SW 1271 (cell line): ENCODE measurements at regions not wholly inside any gene's neighbourhood (a gene's known extent, or its start where the extent isn't known, plus 50 kb on each side); places are given as distances from the start of the nearest gene placed in this dataset.
"Not testable (repeated sequence)": the region's sequence is repeated elsewhere in the genome, so short reads cannot be mapped to it uniquely, and the experiment has no call there.

ENCODE experiments used
- DNase-seq, 2 experiments: peaks; one replicate each; lab custom pipeline; 2025; lab: John Stamatoyannopoulos, UW

DNA sequence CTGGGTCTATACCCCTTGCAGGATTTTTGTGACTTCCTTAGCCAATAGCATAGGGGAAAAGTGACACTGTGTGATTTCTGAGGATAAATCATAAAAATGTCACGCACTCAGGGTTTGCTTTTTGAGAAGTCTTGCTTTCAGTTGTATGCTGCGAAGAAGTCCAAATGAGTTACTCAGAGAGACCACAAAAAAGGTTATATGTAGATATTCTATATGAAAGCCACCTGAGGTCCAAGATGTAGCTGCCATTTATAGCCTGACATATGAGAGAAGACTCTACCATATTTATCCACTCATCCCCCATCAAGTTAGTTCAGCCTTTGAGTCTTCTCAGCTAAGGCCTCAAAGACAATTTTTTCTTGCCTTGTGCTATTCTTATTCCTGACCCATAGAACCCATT is 488.3 kb upstream of the MAP2 start:
- DNase-seq, result no peak

DNA sequence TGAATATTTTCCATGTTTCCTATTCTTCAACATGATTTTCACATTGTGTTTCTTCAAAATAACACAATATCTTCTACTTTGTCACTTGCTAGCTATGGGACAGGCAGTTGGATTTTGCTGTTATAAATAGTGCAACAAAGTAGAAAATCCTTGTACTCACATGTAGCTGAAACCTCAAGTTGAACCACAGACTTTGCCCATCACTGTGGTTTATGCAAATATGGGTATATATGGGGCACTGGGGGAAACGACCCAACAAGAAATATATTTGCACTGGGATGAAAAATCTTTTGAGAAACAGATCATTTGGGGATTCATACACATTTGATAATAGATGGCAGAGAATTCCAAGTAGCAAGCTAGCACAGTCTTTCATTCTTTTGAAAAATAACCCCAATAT is 486.3 kb upstream of the MAP2 start:
- no peak for DNase-seq

DNA sequence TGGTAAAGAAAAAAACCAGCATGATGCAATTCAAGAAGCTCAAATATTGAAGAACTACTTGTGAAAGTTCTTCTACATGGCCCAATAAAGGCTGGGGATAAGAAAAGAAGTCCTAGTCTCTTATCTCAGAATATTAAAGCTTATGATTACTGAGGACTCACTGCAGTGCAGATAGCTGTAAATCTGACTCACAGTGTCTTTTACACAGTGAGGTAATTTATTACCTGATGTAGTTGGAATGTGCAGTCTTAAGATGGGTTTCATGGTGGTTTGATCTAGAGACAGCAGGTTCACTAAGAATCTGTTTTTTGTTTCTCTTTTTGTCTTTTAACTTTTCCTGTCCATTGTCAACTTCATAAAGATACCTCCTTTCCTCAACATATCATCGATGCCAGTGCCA is 484.0 kb upstream of the MAP2 start:
- no peak for DNase-seq

DNA sequence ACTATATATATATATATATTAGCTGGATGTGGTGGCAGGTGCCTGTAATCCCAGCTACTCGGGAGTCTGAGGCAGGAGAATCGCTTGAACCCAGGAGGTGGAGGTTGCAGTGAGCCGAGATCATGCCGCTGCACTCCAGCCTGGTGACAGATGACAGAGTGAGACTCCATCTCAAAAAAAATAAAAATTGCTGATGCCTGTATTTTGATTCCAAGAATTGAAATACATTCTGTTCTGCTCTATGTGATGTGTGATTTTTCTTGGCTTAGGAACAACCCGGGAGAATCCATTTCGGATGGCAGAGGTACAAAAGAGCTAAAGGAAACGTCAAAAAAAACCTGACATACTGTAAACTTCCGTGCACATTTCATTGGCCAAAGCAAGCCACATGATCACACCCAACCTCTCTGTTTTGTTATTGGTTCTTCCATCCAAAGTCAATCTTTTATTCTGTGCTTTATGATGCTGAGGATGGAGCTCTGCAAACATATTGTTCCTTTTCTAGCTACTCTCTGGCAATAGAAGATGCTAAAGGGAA is 478.1 kb upstream of the MAP2 start:
- no peak for DNase-seq

DNA sequence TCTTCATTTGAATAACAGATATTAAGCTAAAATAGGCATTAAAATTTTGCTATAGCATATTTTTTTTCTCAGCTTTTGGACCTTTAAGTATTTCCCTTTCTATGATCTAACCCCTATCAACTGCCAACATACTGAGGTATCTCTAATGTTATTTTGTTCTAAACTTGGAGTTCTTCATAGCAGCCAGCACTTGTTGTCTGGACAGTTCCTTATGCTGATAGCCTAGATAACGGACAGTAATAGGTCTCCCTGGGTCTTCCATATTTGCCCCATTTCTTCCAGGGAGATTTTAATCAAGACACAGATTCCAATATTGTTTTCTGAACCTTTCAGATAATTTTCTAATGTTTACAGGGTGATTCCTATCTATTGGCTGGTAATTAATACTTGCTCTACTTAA is 475.8 kb upstream of the MAP2 start:
- no peak for DNase-seq

DNA sequence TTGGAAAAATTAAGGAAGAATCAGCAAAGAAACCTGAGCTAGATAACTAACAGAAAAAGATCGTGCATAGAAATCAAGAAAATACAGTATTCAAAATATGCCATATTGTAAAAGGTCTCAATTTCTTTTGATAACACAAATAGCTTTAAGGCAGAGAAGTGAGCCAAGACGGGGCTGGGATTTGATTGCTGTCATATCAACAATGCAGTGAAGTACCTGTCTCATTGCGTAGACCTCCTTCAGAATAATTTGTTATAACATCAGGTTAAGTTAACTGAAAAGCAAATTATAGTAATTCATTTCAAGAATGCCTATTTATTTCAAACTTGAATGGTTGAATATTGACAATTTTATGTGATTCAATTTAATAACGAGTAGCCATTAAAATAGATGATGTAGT is 453.8 kb upstream of the MAP2 start:
- DNase-seq, result no peak

DNA sequence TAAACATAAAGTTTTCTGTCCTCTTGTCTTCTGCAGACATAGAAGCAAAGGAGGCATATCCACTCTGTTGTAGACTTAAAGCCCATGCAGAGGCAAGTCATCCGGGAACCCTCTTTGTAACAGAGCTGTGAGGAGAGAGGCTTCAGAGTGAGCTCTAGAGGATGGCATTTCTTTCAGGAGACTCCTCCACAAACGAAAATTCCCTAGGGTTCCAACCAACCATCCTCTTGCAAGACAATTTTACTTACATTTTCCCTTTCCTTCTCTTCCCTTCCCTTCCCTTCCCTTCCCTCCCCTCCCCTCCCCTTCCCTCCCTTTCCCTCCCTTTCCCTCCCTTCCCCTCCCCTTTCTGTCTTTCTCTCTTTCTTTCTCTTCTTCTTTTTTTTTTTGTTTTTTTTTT is 446.3 kb upstream of the MAP2 start:
- no peak for DNase-seq

DNA sequence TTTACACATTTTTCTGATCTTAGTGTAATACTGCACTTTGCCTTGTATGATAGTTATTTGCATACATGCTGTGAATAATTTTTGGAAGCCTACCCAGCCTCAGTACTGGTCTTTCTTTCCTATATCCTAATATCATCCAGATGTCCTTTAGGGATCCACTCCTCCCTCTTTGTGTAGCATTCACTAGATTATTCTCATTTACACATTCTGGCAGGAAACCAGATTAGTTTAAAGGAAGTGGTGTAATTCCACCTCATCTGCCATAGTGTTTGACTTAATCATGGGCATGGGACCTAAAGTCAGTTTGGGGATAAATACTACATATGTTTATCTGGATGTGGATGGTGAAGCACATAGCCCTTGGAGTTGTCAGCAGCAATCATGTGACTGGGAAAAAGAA is 444.9 kb upstream of the MAP2 start:
- no peak for DNase-seq

DNA sequence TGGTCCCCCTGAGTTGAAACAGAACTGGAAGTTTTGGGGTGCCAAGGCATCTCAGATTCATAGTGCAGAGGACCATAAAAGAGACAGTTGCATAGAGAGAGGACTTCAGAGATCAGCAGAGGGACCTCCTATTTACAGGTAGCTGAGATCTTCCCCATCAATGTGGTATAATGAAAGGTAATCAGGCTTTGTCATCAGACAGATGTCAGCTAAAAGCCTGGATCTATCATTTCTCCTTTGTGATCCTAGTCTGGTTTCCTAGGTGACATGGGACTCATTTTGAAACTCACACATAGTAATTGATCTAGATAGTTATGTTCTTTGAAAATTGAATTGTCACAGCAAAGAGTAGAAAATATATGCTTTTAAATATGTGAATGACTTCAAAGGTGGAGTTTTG is 443.5 kb upstream of the MAP2 start:
- no peak for DNase-seq

DNA sequence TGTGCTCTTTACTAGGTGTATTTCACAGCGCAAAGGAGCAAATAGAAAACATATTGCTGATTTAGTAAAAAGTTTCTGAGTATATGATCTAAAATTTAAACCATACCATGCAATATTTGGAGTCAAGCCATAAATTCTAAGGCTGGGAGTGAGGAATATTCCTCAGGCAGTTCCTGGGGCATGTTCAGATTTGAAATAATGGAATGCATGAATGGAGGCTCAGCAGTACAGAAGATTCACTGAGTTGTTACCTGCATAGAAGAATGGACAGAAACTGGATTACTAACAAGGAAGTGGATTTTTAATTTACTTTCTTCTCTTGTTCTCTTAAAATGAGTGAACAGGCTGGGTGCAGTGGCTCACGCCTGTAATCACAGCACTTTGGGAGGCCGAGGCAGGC is 441.0 kb upstream of the MAP2 start:
- DNase-seq, result no peak

DNA sequence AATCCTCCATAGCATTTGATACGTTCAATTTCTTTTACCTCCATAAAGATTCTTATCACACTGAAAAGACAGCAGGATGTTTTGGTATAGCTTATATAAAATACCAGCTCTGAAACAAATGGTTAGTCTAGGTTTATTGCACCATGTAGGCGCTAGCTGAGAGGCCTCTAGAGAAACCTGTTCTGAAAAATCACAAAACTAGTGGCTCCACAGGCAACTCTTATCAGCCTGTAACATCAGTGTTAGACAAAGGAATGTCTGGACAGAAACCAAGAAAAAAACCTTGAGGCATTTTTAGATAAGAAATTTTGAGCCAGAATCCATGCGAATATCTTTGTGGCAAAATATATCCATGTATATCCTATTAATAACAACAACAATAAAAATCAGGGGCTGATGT is 440.4 kb upstream of the MAP2 start:
- DNase-seq, result no peak

DNA sequence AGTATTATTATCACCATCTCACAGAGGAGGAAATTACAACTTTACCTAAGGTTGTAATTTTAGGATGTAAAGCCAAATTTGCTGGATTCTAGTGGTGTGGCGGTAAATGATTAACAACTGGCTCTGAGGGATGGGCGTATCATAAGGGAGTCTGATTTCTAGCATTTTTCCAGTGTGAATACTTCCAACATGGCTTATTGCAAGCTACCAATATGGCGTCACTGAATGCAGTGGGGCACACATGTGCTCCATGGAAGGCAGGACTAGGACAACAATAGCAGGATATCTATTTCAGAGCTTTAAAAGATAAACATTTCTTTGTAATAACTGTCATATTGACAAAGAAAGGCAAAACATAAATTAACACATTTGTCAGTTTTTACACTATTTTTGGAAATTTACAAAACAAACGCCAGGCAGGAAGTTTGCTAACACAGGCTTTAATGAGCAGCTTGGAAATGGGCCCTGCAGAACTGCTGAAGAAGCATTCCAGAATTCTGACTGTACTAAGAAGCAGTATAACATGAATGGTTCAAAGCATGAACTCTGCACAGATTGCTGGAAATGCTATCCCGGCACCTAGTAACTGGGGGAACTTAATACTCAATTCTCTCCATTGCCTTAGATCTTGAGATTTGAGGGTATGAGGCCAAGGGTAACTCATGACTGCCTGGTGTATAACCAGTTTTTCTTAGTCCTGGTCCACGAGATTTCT is 439.3 kb upstream of the MAP2 start:
- DNase-seq, result no peak

DNA sequence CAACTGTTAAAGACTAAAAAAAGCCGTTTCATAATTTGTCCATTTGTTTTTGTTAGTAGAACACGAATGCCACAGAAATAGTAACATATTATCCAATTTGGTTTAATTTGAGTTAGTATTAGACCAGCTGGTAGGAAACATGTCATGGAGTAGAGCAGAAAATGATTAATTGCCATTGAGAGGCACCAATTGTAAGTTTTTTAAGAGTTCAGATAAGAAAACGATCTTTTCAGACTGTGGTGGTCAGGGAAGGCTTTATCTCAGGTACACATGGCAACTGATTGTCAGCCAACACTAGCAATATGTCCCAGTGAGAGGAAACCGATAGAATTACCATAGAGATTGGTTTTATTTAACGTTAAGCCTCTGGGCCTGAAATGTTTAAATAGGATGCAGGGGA is 438.2 kb upstream of the MAP2 start:
- no peak for DNase-seq

DNA sequence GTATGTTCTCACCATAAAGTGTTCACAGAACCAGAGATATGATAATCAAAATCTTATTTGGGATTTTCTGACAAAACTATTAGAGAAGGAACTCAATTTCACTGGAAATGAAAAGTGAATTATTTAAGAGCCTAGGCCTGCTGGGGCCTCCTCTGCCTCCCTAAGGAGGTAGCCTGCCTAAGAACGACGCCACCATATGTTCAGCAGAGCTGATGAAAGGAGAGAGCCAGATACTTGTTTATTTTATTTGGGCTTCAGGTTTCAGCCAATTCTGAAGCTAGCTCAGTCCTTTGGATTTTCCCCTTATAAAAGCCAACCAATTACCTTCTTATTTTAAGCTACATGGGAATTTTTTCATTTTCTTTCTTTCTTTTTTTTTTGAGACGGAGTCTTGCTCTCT is 433.1 kb upstream of the MAP2 start:
- no peak for DNase-seq

DNA sequence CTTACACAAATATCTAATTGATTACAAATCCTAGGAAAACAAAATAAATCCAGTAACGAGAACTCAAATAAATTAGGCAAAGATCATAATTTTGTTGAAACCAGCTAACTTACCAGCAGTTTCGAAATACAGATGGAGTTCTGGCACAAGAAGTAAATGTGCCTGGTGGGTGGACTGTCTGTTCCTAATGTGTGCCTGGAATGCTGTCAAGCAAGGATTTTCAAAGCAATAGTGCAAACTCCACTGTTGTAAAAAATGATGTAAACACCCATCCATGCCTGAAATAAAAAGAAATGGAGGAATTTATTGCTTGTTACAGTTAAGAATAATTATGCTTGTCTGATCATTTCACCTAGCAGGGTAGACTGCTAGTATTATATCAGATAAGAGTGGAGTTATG is 423.9 kb upstream of the MAP2 start:
- DNase-seq, result no peak

DNA sequence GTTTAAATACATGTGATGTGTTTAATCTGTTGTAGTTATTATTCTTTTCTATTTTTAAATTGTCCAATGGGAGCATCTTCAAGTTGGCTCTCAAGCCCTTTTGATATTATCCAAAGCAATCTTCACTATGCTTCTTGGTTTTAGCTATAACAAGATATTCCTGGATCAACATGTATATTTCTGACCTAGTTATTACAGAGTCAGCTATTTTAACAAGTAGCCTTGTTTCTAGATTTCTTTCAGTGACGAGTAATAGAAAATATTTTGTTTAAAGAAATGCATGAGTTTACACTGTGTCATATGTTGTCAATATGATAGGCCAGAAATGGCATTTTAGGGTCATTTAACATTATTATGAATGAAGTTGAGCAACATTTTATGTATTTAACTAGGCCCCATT is 421.8 kb upstream of the MAP2 start:
- no peak for DNase-seq

DNA sequence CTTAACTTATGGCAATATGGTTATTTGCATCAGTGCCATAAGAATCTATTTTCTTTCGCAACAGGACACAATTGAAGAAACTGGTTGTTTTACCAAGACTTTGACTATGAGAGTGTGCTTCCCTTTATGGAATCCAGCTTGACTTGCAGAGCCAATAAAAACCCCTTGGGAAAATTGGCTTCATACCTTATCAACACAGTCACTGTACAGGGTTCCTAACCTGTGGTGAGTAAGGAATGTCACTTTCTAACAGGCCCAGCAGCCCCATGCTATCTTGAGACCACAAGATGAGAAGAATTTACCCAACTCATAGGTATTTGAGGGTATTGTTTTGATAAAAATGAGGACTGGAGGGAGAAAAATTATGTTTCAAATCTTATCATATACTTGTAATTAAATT is 418.5 kb upstream of the MAP2 start:
- DNase-seq, result no peak

DNA sequence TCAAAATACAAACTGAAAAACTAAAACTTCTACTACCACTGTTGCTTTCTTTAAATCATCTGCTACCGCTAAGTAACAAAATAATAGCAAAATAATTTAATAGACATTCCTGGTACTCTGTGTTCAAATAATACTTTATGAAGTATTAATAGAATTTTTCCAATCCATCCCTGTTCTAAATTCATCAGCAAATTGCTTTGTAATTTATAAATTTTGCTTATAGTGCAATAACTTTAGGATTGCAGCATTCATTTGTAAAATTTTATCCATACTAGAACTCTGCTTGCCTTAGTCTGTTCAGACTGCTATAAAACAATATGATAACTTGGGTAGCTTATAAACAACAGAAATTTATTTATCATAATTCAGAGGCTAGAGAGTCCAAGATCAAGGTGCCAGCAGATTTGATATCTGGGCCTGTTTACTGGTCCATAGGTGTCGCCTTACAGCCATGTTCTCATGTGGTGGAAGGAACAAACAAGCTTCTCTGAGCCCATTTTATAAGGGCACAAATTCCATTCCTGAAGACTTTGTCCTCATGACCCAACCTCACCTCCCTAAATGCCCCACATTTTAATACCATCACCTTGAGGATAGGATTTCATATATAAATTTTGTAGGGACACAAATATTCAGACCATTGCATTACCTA is 415.1 kb upstream of the MAP2 start:
- DNase-seq, result no peak

DNA sequence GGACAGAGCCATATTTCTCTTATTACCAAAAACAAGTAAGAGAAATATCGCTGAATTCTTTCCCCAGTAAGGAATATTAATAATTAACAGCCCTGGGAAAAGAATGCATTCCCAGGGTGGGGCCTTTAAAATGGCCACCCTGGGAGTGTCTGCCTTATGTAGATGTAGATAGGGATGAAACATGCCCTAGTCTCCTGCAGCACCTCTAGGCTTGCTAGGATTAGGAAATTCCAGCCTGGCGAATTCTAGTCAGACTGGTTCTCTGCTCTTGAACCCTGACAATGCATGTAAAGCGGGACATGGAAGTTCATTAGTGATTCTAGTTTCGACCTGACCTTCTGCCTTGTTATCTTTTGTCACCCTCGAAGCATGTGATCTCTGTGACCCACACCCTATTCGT is 405.2 kb upstream of the MAP2 start:
- DNase-seq, result not testable (repeated sequence)

DNA sequence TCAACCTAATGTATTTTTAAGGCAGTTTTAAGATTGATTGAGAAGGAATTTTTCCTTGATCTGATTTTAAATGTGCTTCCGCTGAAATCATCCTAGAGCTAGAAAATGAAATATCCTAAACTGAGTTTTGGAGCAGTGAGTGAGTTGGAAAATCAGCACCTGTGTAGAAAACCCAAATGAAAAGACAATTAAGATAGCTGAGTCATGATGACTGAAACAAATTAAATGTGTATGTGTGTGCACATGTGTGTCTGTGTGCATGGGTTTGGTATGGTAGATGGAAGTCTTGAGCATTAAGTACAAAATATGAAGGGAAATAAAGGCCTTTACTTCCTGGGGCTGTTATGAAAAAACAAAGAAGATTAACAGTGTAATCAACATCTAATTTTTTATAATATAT is 394.6 kb upstream of the MAP2 start:
- no peak for DNase-seq

DNA sequence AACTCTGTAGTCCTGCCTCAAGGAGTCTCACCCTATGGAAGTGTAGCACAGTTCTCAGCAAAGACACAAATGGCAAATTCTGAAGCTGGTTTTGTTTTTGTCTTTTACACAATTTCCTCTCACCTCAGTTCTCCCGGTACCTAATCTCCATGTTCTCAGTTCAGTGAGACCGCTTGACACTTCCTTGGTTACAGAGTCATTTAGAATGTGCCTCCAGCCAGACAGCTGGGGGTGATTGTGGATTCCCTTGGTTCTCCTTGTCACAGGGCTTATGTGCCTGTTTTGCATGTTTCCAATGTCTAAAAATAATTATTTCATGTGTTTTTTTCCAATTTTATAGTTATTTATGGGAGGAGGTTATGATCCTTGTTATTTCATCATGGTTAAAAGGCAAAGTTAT is 379.5 kb upstream of the MAP2 start:
- no peak for DNase-seq

DNA sequence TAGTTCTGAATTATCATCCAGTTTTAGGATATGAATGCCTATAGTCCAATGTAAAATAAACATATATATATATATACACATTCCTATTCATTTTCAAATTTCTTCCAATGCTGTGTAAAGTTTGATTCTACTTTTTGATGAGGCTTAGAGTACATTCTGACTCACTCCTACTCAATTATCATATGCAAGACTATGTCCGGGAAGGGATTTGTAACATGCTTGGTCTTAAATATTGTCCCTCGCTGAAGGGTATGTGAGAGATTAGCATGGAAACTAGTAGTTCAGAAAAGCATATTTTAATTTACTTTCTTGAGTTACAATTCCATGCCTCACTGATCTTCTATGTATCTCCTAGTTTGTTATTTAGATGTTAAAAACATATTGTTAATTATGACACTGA is 377.7 kb upstream of the MAP2 start:
- DNase-seq, result no peak

DNA sequence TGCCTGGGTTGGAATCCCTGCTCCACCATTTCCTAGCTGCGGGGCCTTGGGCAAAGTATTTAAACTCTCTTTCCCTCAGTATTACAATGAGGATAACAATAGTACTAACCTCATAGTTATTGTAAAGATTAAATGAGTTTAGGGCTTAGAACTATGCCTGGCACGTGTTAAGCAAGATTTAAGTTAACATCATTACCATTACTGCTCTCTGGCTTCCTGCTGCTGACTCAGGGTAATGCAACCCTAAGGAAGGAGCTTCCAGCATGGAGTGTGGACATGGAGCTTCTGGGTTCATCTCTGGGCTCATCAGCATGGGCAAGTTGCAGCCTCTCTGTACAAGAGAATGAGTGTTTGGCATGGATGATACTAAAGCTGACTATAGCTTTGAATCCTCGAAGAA is 374.2 kb upstream of the MAP2 start:
- DNase-seq, result no peak

DNA sequence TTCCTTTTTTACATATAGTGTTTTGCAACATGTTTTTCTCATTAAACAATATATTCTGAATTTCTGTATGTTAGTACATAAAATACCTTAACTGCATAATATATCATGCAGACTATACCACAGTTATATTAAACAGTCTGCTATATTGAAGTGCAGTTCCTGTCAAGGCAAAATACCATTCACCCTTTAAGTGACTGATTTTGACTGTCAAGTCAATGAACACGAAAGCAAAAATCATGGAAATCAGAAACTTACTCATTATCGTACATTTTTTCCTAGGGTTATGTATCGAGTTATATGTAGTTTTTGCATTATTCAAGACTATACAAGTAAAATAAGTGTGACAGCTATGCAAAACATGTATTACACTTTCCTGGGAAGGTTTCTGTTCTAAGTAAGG is 361.6 kb upstream of the MAP2 start:
- no peak for DNase-seq
